HepG2 (cell line): ENCODE measurements at regions not wholly inside any gene's neighbourhood (a gene's known extent, or its start where the extent isn't known, plus 50 kb on each side); places are given as distances from the start of the nearest gene placed in this dataset.

ENCODE experiments used
- ARID2 ChIP-seq: sonication (generic); formaldehyde crosslinking; IDR thresholded peaks from 2 replicates; pipeline ENCODE4 v1.8.1; 2022; ENCODE audit warnings: mild to moderate bottlenecking, missing genetic modification reagents, borderline replicate concordance
- ASH2L ChIP-seq: fragments of 300-600, 200-600 bp; sonication (generic); IDR thresholded peaks from 2 replicates; pipeline ENCODE4 v1.7.0; 2017; ENCODE audit warnings: low read depth, mild to moderate bottlenecking, moderate library complexity, mixed read lengths, low read length; ENCODE audit not compliant: insufficient read length
- ATF4 ChIP-seq, 2 experiments: fragments of 450-650 bp in 1 of 2; sonication (generic) in 1 of 2; formaldehyde crosslinking; IDR thresholded peaks; 2 replicates each; pipeline versions ENCODE4 v1.5.0 to v1.8.0; 2020 to 2022; ENCODE audit warnings: mild to moderate bottlenecking in 1 of 2, missing genetic modification reagents in 1 of 2
- CERS6 ChIP-seq: sonication (generic); formaldehyde crosslinking; IDR thresholded peaks from 2 replicates; pipeline ENCODE4 v1.5.0; 2020; ENCODE audit warnings: missing genetic modification reagents
- DBP ChIP-seq: sonication (generic); formaldehyde crosslinking; IDR thresholded peaks from 2 replicates; pipeline ENCODE4 v1.4.0; 2020; ENCODE audit warnings: missing genetic modification reagents; ENCODE audit errors: not compliant biosample characterization
- DRAP1 ChIP-seq: IDR thresholded peaks from 2 replicates; pipeline ENCODE4 v1.6.1; 2016; ENCODE audit warnings: missing genetic modification reagents, missing compliant biosample characterization
- EHMT2 ChIP-seq: fragments of 200-600 bp; sonication (generic); IDR thresholded peaks from 2 replicates; pipeline ENCODE4 v1.7.0; 2017; ENCODE audit warnings: antibody characterized with exemption, low read depth, low read length, borderline replicate concordance
- FOXK2 ChIP-seq: fragments of 450-650 bp; IDR thresholded peaks from 2 replicates; pipeline ENCODE4 v1.6.1; 2016
- MAZ ChIP-seq, 2 experiments: sonication (generic) in 1 of 2; formaldehyde crosslinking in 1 of 2; IDR thresholded peaks; 2 replicates each; pipeline versions ENCODE4 v1.5.0 to v1.6.1; 2012 to 2020; ENCODE audit warnings: low read depth in 2 of 2, mild to moderate bottlenecking in 2 of 2, borderline replicate concordance in 1 of 2, improper control_type of control experiment in 1 of 2, low read length in 1 of 2, missing genetic modification reagents in 1 of 2, moderate library complexity in 1 of 2
- NPAS2 ChIP-seq: sonication (generic); formaldehyde crosslinking; IDR thresholded peaks from 2 replicates; pipeline ENCODE4 v1.8.0; 2022; ENCODE audit warnings: mild to moderate bottlenecking, missing genetic modification reagents, borderline replicate concordance
- PRMT3 ChIP-seq: sonication (generic); formaldehyde crosslinking; IDR thresholded peaks from 2 replicates; pipeline ENCODE4 v1.8.1; 2022; ENCODE audit warnings: low read depth, mild to moderate bottlenecking, moderate library complexity, missing genetic modification reagents, borderline replicate concordance
- RFXANK ChIP-seq: IDR thresholded peaks from 2 replicates; pipeline ENCODE4 v1.6.1; 2016
- ZBTB3 ChIP-seq: sonication (generic); formaldehyde crosslinking; IDR thresholded peaks from 2 replicates; pipeline ENCODE4 v1.4.0; 2020; ENCODE audit warnings: low read depth, mild to moderate bottlenecking, moderate library complexity, missing genetic modification reagents, borderline replicate concordance
- ZMYM2 ChIP-seq: sonication (generic); formaldehyde crosslinking; IDR thresholded peaks from 2 replicates; pipeline ENCODE4 v1.8.0; 2022; ENCODE audit warnings: mild to moderate bottlenecking, missing genetic modification reagents
- ZNF235 ChIP-seq: sonication (generic); formaldehyde crosslinking; IDR thresholded peaks from 2 replicates; pipeline ENCODE4 v1.8.1; 2023; ENCODE audit warnings: mild to moderate bottlenecking, missing genetic modification reagents, borderline replicate concordance
- ZNF280B ChIP-seq: sonication (generic); formaldehyde crosslinking; IDR thresholded peaks from 2 replicates; pipeline ENCODE4 v1.5.0; 2020; ENCODE audit warnings: missing genetic modification reagents, mild to moderate bottlenecking, borderline replicate concordance
- ZNF30 ChIP-seq: sonication (generic); formaldehyde crosslinking; IDR thresholded peaks from 2 replicates; pipeline ENCODE4 v1.5.0; 2020; ENCODE audit warnings: mild to moderate bottlenecking, missing genetic modification reagents
- ZNF512B ChIP-seq: sonication (generic); formaldehyde crosslinking; IDR thresholded peaks from 2 replicates; pipeline ENCODE4 v1.5.1; 2020; ENCODE audit warnings: missing genetic modification reagents, mild to moderate bottlenecking, borderline replicate concordance
- ZNF639 ChIP-seq: conservative IDR thresholded peaks from 2 replicates; pipeline ENCODE4 v1.6.1; 2018; ENCODE audit warnings: missing genetic modification reagents
- ZNF768 ChIP-seq: sonication (generic); formaldehyde crosslinking; IDR thresholded peaks from 2 replicates; pipeline ENCODE4 v1.4.0; 2020; ENCODE audit warnings: missing genetic modification reagents
- ZSCAN9 ChIP-seq: IDR thresholded peaks from 2 replicates; pipeline ENCODE4 v1.6.1; 2016; ENCODE audit warnings: borderline replicate concordance

GRCh38 chr2:190136259-190136658, 73.7 kb upstream of the MSTN start (continued):
- no peak for TF ChIP-seq ZNF639
- no peak for TF ChIP-seq ZSCAN9 (CRISPR knock-in tag)
- no peak for TF ChIP-seq ZNF30 (CRISPR knock-in tag)
- no peak for TF ChIP-seq ARID2 (CRISPR knock-in tag)
- TF ChIP-seq NPAS2 (CRISPR knock-in tag) = no peak
- no peak for TF ChIP-seq ZNF768 (CRISPR knock-in tag)
- TF ChIP-seq ZNF280B (CRISPR knock-in tag) = no peak
- TF ChIP-seq ZNF512B = no peak
- TF ChIP-seq FOXK2 = peak; percentile 35; the same call in 1 of the 2 replicates
- no peak for TF ChIP-seq MAZ (IDR thresholded peaks at IDR 0.05; ENCODE audit: borderline replicate concordance, low read depth, low read length)
- TF ChIP-seq MAZ (CRISPR knock-in tag; IDR thresholded peaks at IDR 0.05; ENCODE audit: low read depth) = no peak
- TF ChIP-seq ATF4 (CRISPR knock-in tag; IDR thresholded peaks at IDR 0.05) = no peak
- no peak for TF ChIP-seq ZMYM2 (CRISPR knock-in tag)
- TF ChIP-seq CERS6 (CRISPR knock-in tag) = no peak
- no peak for TF ChIP-seq ZNF235 (CRISPR knock-in tag)
- TF ChIP-seq DRAP1 (CRISPR knock-in tag) = no peak
- no peak for TF ChIP-seq ZBTB3 (CRISPR knock-in tag)
- 0 out of 2 replicates have a peak, but pooled peaks have one; percentile 33 for TF ChIP-seq EHMT2
- TF ChIP-seq RFXANK = no peak
- no peak for TF ChIP-seq PRMT3 (CRISPR knock-in tag)
- no peak for TF ChIP-seq ASH2L
- no peak for TF ChIP-seq DBP (CRISPR knock-in tag)
